ENCODE measurements at regions not wholly inside any gene's neighbourhood (a gene's known extent, or its start where the extent isn't known, plus 50 kb on each side); places are given as distances from the start of the nearest gene placed in this dataset.

GRCh38 chr14:61881046-61881445 is 118.8 kb downstream of the SNAPC1 start:
- no peak overlapping the region for H3K9ac ChIP-seq (ENCODE audit: low read depth, low read length)
- H3K9me3 ChIP-seq (ENCODE audit: control insufficient read depth, insufficient read depth, low read length): no peaks in the 10 kb centered on the region
- H3K36me3 ChIP-seq (ENCODE audit: insufficient read depth, low read length): no peaks in the 10 kb centered on the region
- no peaks in the 10 kb centered on the region for H3K4me1 ChIP-seq (ENCODE audit: insufficient read depth, low read length)

GRCh38 chr14:61884711-61885110 is 122.5 kb downstream of the SNAPC1 start:
- Histone ChIP-seq H3K9ac (ENCODE audit: low read depth, low read length) (no peak overlapping the region), H3K36me3 (ENCODE audit: insufficient read depth, low read length) (no peaks in the 10 kb centered on the region), H3K9me3 (ENCODE audit: control insufficient read depth, insufficient read depth, low read length) (no peaks in the 10 kb centered on the region), H3K4me1 (ENCODE audit: insufficient read depth, low read length) (no peaks in the 10 kb centered on the region)

GRCh38 chr14:61885203-61885961 is 123.2 kb downstream of the SNAPC1 start:
- H3K9me3 ChIP-seq (ENCODE audit: control insufficient read depth, insufficient read depth, low read length): no peaks in the 10 kb centered on the region
- no peaks in the 10 kb centered on the region for H3K36me3 ChIP-seq (ENCODE audit: insufficient read depth, low read length)
- H3K4me1 ChIP-seq (ENCODE audit: insufficient read depth, low read length): 0 out of 2 replicates have a peak, but pooled peaks cover under 1% of the 10 kb centered on the region
- no peak overlapping the region for H3K9ac ChIP-seq (ENCODE audit: low read depth, low read length)

DNA sequence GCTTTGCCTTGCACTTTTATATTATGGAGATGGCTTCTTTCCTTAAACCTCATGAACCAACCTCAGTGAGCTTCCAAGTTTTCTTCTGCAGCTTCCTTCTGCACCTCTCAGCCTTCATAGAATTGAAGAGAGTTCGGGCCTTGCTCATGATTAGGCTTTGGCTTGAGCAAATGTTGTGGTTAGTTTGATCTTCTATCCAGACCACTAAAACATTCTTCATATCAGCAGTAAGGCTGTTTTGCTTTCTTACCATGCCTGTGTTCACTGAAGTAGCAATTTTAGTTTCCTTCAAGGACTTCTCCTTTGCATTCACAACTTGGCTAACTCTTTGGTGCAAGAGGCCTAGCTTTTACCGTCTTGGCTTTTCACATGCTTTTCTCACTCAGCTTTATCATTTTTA is 125.4 kb downstream of the SNAPC1 start:
- Histone ChIP-seq H3K4me1 (ENCODE audit: insufficient read depth, low read length) (peaks cover 20% of the 10 kb centered on the region), H3K36me3 (ENCODE audit: insufficient read depth, low read length) (no peaks in the 10 kb centered on the region), H3K9ac (ENCODE audit: low read depth, low read length) (no peak overlapping the region), H3K9me3 (ENCODE audit: control insufficient read depth, insufficient read depth, low read length) (no peaks in the 10 kb centered on the region)

GRCh38 chr14:61889914-61890351 is 127.7 kb downstream of the SNAPC1 start:
- Histone ChIP-seq H3K9me3 (ENCODE audit: control insufficient read depth, insufficient read depth, low read length) (no peaks in the 10 kb centered on the region), H3K9ac (ENCODE audit: low read depth, low read length) (no peak overlapping the region), H3K4me1 (ENCODE audit: insufficient read depth, low read length) (peaks cover 26% of the 10 kb centered on the region), H3K36me3 (ENCODE audit: insufficient read depth, low read length) (no peaks in the 10 kb centered on the region)

DNA sequence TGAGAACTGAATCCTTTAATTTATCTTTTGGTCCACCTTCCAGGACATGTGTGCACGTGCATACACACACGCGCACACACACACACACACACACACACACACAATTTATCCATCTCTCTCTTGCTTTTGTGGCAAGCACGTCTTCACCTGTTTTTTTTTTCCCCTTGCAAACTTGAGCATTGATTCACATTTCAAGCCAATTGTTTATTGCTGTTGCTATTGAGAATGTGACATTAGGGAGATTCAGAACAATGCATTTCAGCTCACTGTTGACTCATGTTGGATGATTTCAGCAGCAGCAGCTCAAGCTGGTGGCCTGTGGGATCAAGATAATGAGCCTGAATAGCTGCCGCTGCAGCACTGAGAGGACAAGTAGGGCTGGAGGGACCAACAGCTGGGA is 128.9 kb downstream of the SNAPC1 start:
- H3K9me3 ChIP-seq (ENCODE audit: control insufficient read depth, insufficient read depth, low read length): no peaks in the 10 kb centered on the region
- H3K9ac ChIP-seq (ENCODE audit: low read depth, low read length): no peak overlapping the region
- H3K36me3 ChIP-seq (ENCODE audit: insufficient read depth, low read length): no peaks in the 10 kb centered on the region
- peaks cover 26% of the 10 kb centered on the region for H3K4me1 ChIP-seq (ENCODE audit: insufficient read depth, low read length)

DNA sequence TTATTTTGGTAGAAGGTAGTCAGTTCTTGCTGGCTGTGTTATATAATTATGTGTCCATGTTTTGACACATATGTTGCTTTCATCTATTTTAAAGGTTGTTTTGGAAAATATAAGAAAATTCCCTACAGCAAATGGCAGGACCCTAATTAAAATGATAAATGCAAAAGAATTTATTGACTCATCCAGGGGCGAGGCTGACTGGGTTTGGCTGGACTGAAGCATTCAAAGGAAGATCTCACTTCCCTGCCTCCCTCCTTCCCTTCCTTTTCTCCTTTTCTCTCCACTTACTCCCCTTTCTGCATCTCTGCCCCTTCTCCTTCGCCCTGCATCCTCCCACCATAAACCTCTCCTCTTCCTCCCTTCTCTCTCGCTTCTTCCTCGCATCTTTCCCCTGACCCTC is 129.6 kb downstream of the SNAPC1 start:
- Histone ChIP-seq H3K36me3 (ENCODE audit: insufficient read depth, low read length) (no peaks in the 10 kb centered on the region), H3K4me1 (ENCODE audit: insufficient read depth, low read length) (peaks cover 26% of the 10 kb centered on the region), H3K9ac (ENCODE audit: low read depth, low read length) (no peak overlapping the region), H3K9me3 (ENCODE audit: control insufficient read depth, insufficient read depth, low read length) (no peaks in the 10 kb centered on the region)

DNA sequence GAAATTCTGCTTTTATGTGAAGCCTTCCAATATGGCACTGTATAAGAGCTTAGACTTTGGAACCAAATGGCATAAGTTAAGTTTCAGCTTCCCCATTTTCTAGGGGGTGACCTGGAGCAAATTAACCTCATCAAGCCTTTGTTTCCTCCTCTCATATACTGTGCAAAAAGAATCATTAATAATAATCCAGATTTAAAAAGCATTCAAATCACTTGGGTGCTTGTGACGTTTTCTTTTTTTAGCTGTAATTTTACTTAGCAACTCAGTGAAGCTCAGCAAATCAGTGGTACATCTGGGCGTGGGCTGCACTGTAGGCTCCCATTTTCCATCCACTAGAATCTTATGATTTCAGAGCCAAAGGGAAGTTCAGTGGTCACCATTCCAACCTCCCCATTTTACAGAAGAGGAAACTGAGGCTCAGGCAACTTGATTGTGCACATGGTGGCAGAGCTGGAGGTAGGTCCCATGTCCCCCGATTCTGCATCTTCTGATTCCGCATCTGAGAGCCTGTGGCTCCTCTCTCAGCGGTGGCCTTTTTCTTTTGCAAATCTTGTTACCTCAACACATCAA is 131.2 kb downstream of the SNAPC1 start:
- H3K4me1 ChIP-seq (ENCODE audit: insufficient read depth, low read length): peaks cover 26% of the 10 kb centered on the region
- H3K9me3 ChIP-seq (ENCODE audit: control insufficient read depth, insufficient read depth, low read length): no peaks in the 10 kb centered on the region
- H3K9ac ChIP-seq (ENCODE audit: low read depth, low read length): no peak overlapping the region
- H3K36me3 ChIP-seq (ENCODE audit: insufficient read depth, low read length): no peaks in the 10 kb centered on the region

DNA sequence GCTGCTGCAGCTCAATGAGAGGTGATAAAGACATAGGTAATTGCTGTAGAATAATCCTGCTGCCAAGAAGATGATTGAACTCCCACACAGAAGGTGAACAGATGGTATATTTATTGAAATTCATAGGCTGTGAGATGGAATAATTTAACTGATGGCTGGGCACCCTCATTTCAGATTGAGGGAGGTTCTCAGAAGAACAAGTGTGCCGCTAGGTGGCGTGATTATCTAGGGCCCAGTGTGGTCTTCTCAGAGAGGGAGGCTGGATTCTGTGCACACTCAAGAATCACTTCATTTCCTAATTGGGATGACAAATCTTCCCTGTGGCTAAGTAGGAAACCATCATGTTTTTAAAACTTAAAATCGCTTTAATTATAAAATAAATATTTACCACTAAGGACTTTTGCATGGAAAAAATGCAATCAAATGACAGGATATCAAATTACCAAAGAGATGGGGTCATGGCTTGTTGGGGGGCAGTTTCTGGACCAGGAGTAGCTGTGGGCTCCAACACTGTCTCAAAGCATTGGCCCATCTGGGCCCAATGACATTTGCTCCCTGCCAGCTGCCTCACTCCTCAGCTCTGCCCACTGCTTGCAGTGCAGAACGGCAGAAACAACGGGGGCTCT is 132.3 kb downstream of the SNAPC1 start:
- Histone ChIP-seq H3K9me3 (ENCODE audit: control insufficient read depth, insufficient read depth, low read length) (no peaks in the 10 kb centered on the region), H3K4me1 (ENCODE audit: insufficient read depth, low read length) (peaks cover 26% of the 10 kb centered on the region), H3K9ac (ENCODE audit: low read depth, low read length) (no peak overlapping the region), H3K36me3 (ENCODE audit: insufficient read depth, low read length) (no peaks in the 10 kb centered on the region)

DNA sequence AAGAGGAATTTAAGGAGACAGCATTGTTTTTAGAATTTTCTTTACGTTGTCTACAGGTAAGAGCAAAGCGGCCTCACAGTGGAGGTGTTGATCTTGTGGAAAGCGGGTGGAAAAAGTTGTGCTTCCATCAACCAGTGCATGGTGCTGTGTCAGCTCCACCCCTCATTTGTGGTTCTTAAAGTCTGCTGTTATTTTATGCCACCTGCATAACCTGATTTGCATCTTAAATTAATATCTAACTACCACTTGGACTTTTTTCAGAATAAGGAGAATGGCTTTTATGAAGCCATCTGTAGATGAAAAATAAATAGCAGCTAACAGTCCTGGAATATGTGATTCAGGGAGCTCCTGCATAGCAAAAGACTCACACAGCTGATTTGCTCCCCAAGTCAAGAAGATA is 135.1 kb downstream of the SNAPC1 start:
- Histone ChIP-seq H3K9me3 (ENCODE audit: control insufficient read depth, insufficient read depth, low read length) (no peaks in the 10 kb centered on the region), H3K36me3 (ENCODE audit: insufficient read depth, low read length) (no peaks in the 10 kb centered on the region), H3K4me1 (ENCODE audit: insufficient read depth, low read length) (peaks cover 8% of the 10 kb centered on the region; the same call in 1 of the 2 replicates), H3K9ac (ENCODE audit: low read depth, low read length) (no peak overlapping the region)

DNA sequence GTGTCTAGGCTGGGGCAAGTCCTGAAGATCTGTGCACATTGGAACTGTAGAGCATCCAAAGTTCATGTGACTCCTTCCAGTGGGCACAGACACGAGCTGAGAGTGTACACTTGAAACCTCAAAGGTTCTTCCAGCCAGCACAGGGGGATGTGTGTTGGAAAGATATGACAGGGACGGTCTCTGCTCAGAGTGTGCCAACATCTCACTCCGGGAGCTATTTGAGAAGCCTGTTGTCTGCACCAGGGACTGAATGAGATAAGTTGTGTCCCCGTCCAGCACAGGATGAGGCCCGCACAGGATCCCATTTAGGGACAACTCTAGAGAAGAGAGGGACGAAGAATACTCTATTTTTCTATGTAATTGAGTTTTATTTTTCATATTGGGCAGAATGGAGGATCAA is 136.3 kb downstream of the SNAPC1 start:
- Histone ChIP-seq H3K9ac (ENCODE audit: low read depth, low read length) (no peak overlapping the region), H3K36me3 (ENCODE audit: insufficient read depth, low read length) (no peaks in the 10 kb centered on the region), H3K9me3 (ENCODE audit: control insufficient read depth, insufficient read depth, low read length) (no peaks in the 10 kb centered on the region), H3K4me1 (ENCODE audit: insufficient read depth, low read length) (0 out of 2 replicates have a peak, but pooled peaks cover 5% of the 10 kb centered on the region)

- Histone ChIP-seq H3K9ac (ENCODE audit: low read depth, low read length) (no peak overlapping the region), H3K9me3 (ENCODE audit: control insufficient read depth, insufficient read depth, low read length) (no peaks in the 10 kb centered on the region), H3K36me3 (ENCODE audit: insufficient read depth, low read length) (no peaks in the 10 kb centered on the region), H3K4me1 (ENCODE audit: insufficient read depth, low read length) (no peaks in the 10 kb centered on the region)
Observed at GRCh38 chr14:61899497-61899896, 137.3 kb downstream of the SNAPC1 start.

DNA sequence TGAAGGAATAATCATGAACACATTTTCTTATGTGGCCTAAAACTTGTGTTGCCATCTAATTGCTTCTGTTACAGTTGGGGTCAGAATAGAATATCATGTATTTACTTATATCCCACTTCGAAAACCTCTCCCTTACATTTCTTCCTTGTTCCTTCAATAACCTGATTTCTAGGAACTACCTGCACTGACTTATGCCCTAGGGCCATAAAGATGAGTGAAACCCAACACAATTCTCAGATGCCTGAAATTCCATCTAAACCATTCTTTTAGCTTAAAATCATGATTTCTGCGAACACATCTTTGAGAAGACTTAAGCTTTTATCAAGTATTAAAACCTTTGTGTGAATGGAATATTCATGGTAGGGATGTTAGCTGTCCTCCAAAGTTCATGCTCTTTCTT is 142.7 kb downstream of the SNAPC1 start:
- no peak overlapping the region for H3K9ac ChIP-seq (ENCODE audit: low read depth, low read length)
- H3K4me1 ChIP-seq (ENCODE audit: insufficient read depth, low read length): no peaks in the 10 kb centered on the region
- H3K9me3 ChIP-seq (ENCODE audit: control insufficient read depth, insufficient read depth, low read length): no peaks in the 10 kb centered on the region
- no peaks in the 10 kb centered on the region for H3K36me3 ChIP-seq (ENCODE audit: insufficient read depth, low read length)

DNA sequence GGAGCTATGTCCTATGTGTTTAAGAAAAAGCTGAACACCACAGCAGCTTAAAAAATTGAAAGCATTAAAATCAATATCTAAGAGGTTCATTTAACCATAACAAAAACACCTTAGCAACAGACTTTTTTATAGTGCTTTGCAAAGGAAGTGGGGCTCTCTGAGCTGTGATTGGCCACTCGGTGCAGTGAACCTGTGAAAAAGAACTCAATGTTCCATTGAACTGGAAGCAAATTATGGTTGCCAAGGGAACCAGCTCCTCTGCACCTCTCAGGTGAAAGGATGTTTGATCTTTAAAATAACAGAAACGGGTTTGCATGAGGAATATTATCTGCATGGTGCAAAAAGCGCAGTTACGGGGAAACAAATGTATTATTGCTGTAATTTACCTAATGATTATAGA is 149.4 kb downstream of the SNAPC1 start:
- Histone ChIP-seq H3K9me3 (ENCODE audit: control insufficient read depth, insufficient read depth, low read length) (no peaks in the 10 kb centered on the region), H3K36me3 (ENCODE audit: insufficient read depth, low read length) (no peaks in the 10 kb centered on the region)

DNA sequence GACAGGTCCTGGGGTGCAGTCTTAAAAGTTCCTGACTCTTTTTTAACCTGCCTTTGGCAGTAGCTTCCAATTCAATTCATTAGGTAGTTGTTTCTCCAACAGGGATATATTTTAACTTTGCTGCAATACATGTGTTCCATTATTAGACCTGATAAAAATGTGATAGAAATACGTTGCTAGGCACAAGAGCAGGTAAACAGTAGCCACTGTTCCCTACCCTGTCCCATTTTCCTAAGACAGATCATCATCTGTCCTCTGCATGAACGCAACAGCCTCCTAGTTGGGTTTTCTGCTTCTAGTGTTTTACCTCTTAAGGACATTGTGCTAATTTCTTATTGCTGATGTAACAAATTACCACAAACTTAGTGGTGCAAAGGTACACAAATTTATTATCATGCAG is 156.8 kb downstream of the SNAPC1 start:
- H3K9ac ChIP-seq (ENCODE audit: low read depth, low read length): no peak overlapping the region

More for the DNA sequence above, 149.4 kb downstream of the SNAPC1 start:
- no peak overlapping the region for H3K9ac ChIP-seq (ENCODE audit: low read depth, low read length)
- no peaks in the 10 kb centered on the region for H3K4me1 ChIP-seq (ENCODE audit: insufficient read depth, low read length)

More for the DNA sequence above, 156.8 kb downstream of the SNAPC1 start:
- Histone ChIP-seq H3K36me3 (ENCODE audit: insufficient read depth, low read length) (no peaks in the 10 kb centered on the region), H3K4me1 (ENCODE audit: insufficient read depth, low read length) (no peaks in the 10 kb centered on the region), H3K9me3 (ENCODE audit: control insufficient read depth, insufficient read depth, low read length) (no peaks in the 10 kb centered on the region)

Measured in ES-I3 (cell line).